ENCODE measurements at regions not wholly inside any gene's neighbourhood (a gene's known extent, or its start where the extent isn't known, plus 50 kb on each side); places are given as distances from the start of the nearest gene placed in this dataset.

- Histone ChIP-seq H3K36me3 (ENCODE audit: control insufficient read depth in 1 of 2, insufficient read depth in 2 of 2, low read length in 2 of 2) (no peaks in the 10 kb centered on the region), H3K4me1 (ENCODE audit: control insufficient read depth in 1 of 2, insufficient read depth in 2 of 2, low read length in 2 of 2) (no peaks in the 10 kb centered on the region), H3K9me2 (ENCODE audit: insufficient read depth) (no peaks in the 10 kb centered on the region), H3K9me3 (ENCODE audit: control insufficient read depth in 1 of 2, insufficient read depth in 1 of 2, low read depth in 1 of 2, low read length in 2 of 2) (no peaks in the 10 kb centered on the region), H3K4me2 (ENCODE audit: low read length) (no peak overlapping the region), H3K27ac (ENCODE audit: low read depth, low read length) (no peak overlapping the region), H3K9ac (ENCODE audit: low read length) (no peak overlapping the region), H3K4me3 (replicated peaks in 1 of 2; ENCODE audit: low read depth in 1 of 2, low read length in 2 of 2) (no peak overlapping the region), H3K79me2 (ENCODE audit: insufficient read depth, low read length) (no peaks in the 10 kb centered on the region), H3K27me3 (ENCODE audit: insufficient read depth, low read length) (no peaks in the 10 kb centered on the region), H4K20me1 (ENCODE audit: insufficient read depth) (no peaks in the 10 kb centered on the region), H2AFZ (ENCODE audit: low read depth, low read length, poor library complexity, severe bottlenecking) (no peak overlapping the region)
- no peak for ATAC-seq
- ChIA-PET CTCF (no interaction called here), RAD21 (ENCODE audit: low non-redundant PET in 1 of 2, low total read pairs in 2 of 2, uncharacterized antibody in 2 of 2, unreplicated experiment in 2 of 2) (no interaction called here), POLR2A (no interaction called here)
- no peak for TF ChIP-seq EZH2phosphoT487 (IDR thresholded peaks at IDR 0.05; ENCODE audit: borderline replicate concordance)
- intact Hi-C loops (cut with micrococcal nuclease), result no loop called here
- no TSS peak for BruUV-seq (replicated peaks)
- DNase-seq (ENCODE audit: low read depth, low spot score), result no peak
Measured at GRCh38 chr6:135664527-135664926, 167.0 kb upstream of the AHI1 start.

DNA sequence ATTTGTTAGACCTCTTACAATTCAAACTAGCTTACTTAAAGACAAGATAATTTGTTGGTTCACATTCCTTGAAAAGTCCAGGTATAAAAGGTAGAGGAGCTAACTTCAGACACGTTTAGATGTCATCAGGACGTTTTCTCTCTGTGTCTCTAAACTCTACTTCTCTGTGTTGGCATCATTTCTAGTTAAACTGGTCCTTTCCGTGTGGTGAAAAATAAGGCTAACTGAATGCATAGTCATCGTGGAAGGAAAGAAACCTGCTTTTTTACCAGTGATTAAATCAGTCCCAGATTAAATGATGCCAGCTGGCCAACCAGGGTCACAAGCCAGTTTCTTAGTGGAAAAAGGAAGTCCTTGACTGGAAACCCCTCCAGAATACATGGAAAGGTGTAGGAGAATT lies 168.4 kb upstream of the AHI1 start:
- RAD21 ChIA-PET (ENCODE audit: low non-redundant PET in 1 of 2, low total read pairs in 2 of 2, uncharacterized antibody in 2 of 2, unreplicated experiment in 2 of 2), result no interaction called here
- Histone ChIP-seq H2AFZ (ENCODE audit: low read depth, low read length, poor library complexity, severe bottlenecking) (no peak overlapping the region), H3K9me2 (ENCODE audit: insufficient read depth) (no peaks in the 10 kb centered on the region), H3K9me3 (ENCODE audit: control insufficient read depth in 1 of 2, insufficient read depth in 1 of 2, low read depth in 1 of 2, low read length in 2 of 2) (no peaks in the 10 kb centered on the region), H3K36me3 (ENCODE audit: control insufficient read depth in 1 of 2, insufficient read depth in 2 of 2, low read length in 2 of 2) (no peaks in the 10 kb centered on the region), H3K9ac (ENCODE audit: low read length) (no peak overlapping the region), H3K27ac (ENCODE audit: low read depth, low read length) (no peak overlapping the region), H3K4me3 (replicated peaks in 1 of 2; ENCODE audit: low read depth in 1 of 2, low read length in 2 of 2) (no peak overlapping the region), H3K4me1 (ENCODE audit: control insufficient read depth in 1 of 2, insufficient read depth in 2 of 2, low read length in 2 of 2) (no peaks in the 10 kb centered on the region), H4K20me1 (ENCODE audit: insufficient read depth) (no peaks in the 10 kb centered on the region), H3K27me3 (ENCODE audit: insufficient read depth, low read length) (no peaks in the 10 kb centered on the region), H3K4me2 (ENCODE audit: low read length) (no peak overlapping the region), H3K79me2 (ENCODE audit: insufficient read depth, low read length) (no peaks in the 10 kb centered on the region)
- TF ChIP-seq CEBPB (IDR thresholded peaks at IDR 0.05; ENCODE audit: low read depth) (no peak), REST (IDR thresholded peaks at IDR 0.05; ENCODE audit: low read depth) (no peak), ZBTB33 (IDR thresholded peaks at IDR 0.05; ENCODE audit: extremely low read depth, insufficient replicate concordance, low read length) (no peak), POLR2AphosphoS5 (IDR thresholded peaks at IDR 0.05; ENCODE audit: low read depth, low read length) (no peak), SP1 (IDR thresholded peaks at IDR 0.05; ENCODE audit: low read depth) (no peak), ELF1 (IDR thresholded peaks at IDR 0.05; ENCODE audit: borderline replicate concordance, low read depth) (no peak), RAD21 (IDR thresholded peaks at IDR 0.05; ENCODE audit: low read depth) (no peak), CBX3 (IDR thresholded peaks at IDR 0.05; ENCODE audit: low read depth) (no peak), POLR2A (IDR thresholded peaks at IDR 0.05; ENCODE audit: borderline replicate concordance, extremely low read depth, insufficient read depth, insufficient read length) (no peak)
- TF ChIP-seq, protein P1, sequence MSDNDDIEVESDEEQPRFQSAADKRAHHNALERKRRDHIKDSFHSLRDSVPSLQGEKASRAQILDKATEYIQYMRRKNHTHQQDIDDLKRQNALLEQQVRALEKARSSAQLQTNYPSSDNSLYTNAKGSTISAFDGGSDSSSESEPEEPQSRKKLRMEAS (IDR thresholded peaks at IDR 0.05), result no peak
- TF ChIP-seq, protein P2, sequence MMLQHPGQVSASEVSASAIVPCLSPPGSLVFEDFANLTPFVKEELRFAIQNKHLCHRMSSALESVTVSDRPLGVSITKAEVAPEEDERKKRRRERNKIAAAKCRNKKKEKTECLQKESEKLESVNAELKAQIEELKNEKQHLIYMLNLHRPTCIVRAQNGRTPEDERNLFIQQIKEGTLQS (IDR thresholded peaks at IDR 0.05), result no peak
- no peak for ATAC-seq
- POLR2A ChIA-PET, result no interaction called here
- no peak for DNase-seq (ENCODE audit: low read depth, low spot score)
- intact Hi-C loops (cut with micrococcal nuclease), result no loop called here
- CTCF ChIA-PET, result no interaction called here
- BruUV-seq (replicated peaks), result no TSS peak
